ENCODE measurements at regions not wholly inside any gene's neighbourhood (a gene's known extent, or its start where the extent isn't known, plus 50 kb on each side); places are given as distances from the start of the nearest gene placed in this dataset.

DNA sequence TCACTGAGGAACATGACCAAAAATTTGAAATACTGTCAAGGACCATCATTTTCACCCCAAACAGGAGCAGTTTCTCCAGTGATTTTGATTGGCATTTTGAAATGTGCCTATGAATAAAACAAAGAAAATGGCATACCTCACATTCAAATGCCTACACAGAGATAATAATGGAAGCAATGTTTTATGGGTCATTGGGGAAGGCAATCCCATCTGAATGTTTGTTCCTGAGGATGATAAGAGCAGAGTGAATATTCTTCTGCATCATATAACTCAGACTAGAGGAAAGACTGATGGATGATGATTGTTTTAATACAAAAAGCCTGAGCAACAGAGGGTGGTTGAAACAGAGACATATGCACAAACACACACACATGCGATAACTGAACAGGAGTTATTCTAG lies 2749.9 kb downstream of the PCDH9 start:
- Histone ChIP-seq H2AFZ (ENCODE audit: control insufficient read depth, low read depth, low read length) (no peak overlapping the region), H4K20me1 (ENCODE audit: control insufficient read depth, insufficient read depth) (no peaks in the 10 kb centered on the region), H3K27ac (ENCODE audit: control insufficient read depth, insufficient read depth) (no peak overlapping the region), H3K4me2 (ENCODE audit: control insufficient read depth, insufficient read depth) (no peak overlapping the region), H3K4me1 (ENCODE audit: control insufficient read depth, insufficient read depth, low read length) (no peaks in the 10 kb centered on the region), H3K79me2 (ENCODE audit: control insufficient read depth, insufficient read depth, low read length) (no peaks in the 10 kb centered on the region), H3K27me3 (replicated peaks in 1 of 2; ENCODE audit: control insufficient read depth in 2 of 2, insufficient read depth in 2 of 2, low read length in 1 of 2) (no peaks in the 10 kb centered on the region), H3K9me3 (replicated peaks; ENCODE audit: control insufficient read depth, insufficient read depth, low read length) (no peaks in the 10 kb centered on the region), H3K36me3 (ENCODE audit: control insufficient read depth in 2 of 2, insufficient read depth in 2 of 2, low read length in 1 of 2) (no peaks in the 10 kb centered on the region), H3K4me3 (no peak overlapping the region), H3K9ac (ENCODE audit: control insufficient read depth, insufficient read depth, low read length) (no peak overlapping the region)
- 47% methylated on average over 1 of the region's 1 CpG for WGBS (ENCODE audit: insufficient coverage, insufficient replicate concordance, low lambda C conversion rate, missing lambda C conversion rate)
- ChIA-PET POLR2A (no interaction called here), RAD21 (ENCODE audit: unreplicated experiment) (no interaction called here), CTCF (interaction anchor here (1.4 kb wide), 1 partner anchor 1158 kb away, joined by 3 read pairs; no protein-coding TSS in a partner anchor), SMC1A (ENCODE audit: uncharacterized antibody, unreplicated experiment) (no interaction called here)
- BruUV-seq (replicated peaks) = no TSS peak
- in situ Hi-C loops (cut with MboI) = no loop called here
- FAIRE-seq (no peak), ATAC-seq (no peak), DNase-seq (ENCODE audit: low read depth, low spot score) (no peak)
- intact Hi-C loops (cut with micrococcal nuclease; ENCODE audit: unreplicated experiment) = no loop called here
- no peak for TF ChIP-seq IKZF2 (IDR thresholded peaks at IDR 0.05)
- TF ChIP-seq EP300 (IDR thresholded peaks at IDR 0.05; ENCODE audit: borderline replicate concordance in 1 of 2, control insufficient read depth in 1 of 2, low read depth in 2 of 2, low read length in 2 of 2) = no peak
- no peak for TF ChIP-seq NBN (IDR thresholded peaks at IDR 0.05)
- TF ChIP-seq FOS (IDR thresholded peaks at IDR 0.05; ENCODE audit: borderline replicate concordance, extremely low read depth, insufficient read length) = no peak
- TF ChIP-seq FOXK2 (IDR thresholded peaks at IDR 0.05) = no peak
- TF ChIP-seq EZH2 (IDR thresholded peaks at IDR 0.05; ENCODE audit: borderline replicate concordance, control insufficient read depth, low read depth, low read length) = no peak
- no peak for TF ChIP-seq MTA2 (IDR thresholded peaks at IDR 0.05; ENCODE audit: low read depth)
- TF ChIP-seq, protein P1, sequence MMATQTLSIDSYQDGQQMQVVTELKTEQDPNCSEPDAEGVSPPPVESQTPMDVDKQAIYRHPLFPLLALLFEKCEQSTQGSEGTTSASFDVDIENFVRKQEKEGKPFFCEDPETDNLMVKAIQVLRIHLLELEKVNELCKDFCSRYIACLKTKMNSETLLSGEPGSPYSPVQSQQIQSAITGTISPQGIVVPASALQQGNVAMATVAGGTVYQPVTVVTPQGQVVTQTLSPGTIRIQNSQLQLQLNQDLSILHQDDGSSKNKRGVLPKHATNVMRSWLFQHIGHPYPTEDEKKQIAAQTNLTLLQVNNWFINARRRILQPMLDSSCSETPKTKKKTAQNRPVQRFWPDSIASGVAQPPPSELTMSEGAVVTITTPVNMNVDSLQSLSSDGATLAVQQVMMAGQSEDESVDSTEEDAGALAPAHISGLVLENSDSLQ (IDR thresholded peaks at IDR 0.05) = no peak
- TF ChIP-seq ZNF622 (IDR thresholded peaks at IDR 0.05) = no peak
- TF ChIP-seq, protein P2, sequence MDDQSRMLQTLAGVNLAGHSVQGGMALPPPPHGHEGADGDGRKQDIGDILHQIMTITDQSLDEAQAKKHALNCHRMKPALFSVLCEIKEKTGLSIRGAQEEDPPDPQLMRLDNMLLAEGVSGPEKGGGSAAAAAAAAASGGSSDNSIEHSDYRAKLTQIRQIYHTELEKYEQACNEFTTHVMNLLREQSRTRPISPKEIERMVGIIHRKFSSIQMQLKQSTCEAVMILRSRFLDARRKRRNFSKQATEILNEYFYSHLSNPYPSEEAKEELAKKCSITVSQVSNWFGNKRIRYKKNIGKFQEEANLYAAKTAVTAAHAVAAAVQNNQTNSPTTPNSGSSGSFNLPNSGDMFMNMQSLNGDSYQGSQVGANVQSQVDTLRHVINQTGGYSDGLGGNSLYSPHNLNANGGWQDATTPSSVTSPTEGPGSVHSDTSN (IDR thresholded peaks at IDR 0.05; ENCODE audit: insufficient replicate concordance, low read depth, low read length) = no peak
- TF ChIP-seq SMARCA5 (IDR thresholded peaks at IDR 0.05) = no peak
- TF ChIP-seq MYC (IDR thresholded peaks at IDR 0.05; ENCODE audit: insufficient read depth, insufficient read length, insufficient replicate concordance, low read length, severe bottlenecking) = no peak
- TF ChIP-seq, protein P3, sequence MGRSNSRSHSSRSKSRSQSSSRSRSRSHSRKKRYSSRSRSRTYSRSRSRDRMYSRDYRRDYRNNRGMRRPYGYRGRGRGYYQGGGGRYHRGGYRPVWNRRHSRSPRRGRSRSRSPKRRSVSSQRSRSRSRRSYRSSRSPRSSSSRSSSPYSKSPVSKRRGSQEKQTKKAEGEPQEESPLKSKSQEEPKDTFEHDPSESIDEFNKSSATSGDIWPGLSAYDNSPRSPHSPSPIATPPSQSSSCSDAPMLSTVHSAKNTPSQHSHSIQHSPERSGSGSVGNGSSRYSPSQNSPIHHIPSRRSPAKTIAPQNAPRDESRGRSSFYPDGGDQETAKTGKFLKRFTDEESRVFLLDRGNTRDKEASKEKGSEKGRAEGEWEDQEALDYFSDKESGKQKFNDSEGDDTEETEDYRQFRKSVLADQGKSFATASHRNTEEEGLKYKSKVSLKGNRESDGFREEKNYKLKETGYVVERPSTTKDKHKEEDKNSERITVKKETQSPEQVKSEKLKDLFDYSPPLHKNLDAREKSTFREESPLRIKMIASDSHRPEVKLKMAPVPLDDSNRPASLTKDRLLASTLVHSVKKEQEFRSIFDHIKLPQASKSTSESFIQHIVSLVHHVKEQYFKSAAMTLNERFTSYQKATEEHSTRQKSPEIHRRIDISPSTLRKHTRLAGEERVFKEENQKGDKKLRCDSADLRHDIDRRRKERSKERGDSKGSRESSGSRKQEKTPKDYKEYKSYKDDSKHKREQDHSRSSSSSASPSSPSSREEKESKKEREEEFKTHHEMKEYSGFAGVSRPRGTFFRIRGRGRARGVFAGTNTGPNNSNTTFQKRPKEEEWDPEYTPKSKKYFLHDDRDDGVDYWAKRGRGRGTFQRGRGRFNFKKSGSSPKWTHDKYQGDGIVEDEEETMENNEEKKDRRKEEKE (IDR thresholded peaks at IDR 0.05) = no peak
- TF ChIP-seq, protein P4, sequence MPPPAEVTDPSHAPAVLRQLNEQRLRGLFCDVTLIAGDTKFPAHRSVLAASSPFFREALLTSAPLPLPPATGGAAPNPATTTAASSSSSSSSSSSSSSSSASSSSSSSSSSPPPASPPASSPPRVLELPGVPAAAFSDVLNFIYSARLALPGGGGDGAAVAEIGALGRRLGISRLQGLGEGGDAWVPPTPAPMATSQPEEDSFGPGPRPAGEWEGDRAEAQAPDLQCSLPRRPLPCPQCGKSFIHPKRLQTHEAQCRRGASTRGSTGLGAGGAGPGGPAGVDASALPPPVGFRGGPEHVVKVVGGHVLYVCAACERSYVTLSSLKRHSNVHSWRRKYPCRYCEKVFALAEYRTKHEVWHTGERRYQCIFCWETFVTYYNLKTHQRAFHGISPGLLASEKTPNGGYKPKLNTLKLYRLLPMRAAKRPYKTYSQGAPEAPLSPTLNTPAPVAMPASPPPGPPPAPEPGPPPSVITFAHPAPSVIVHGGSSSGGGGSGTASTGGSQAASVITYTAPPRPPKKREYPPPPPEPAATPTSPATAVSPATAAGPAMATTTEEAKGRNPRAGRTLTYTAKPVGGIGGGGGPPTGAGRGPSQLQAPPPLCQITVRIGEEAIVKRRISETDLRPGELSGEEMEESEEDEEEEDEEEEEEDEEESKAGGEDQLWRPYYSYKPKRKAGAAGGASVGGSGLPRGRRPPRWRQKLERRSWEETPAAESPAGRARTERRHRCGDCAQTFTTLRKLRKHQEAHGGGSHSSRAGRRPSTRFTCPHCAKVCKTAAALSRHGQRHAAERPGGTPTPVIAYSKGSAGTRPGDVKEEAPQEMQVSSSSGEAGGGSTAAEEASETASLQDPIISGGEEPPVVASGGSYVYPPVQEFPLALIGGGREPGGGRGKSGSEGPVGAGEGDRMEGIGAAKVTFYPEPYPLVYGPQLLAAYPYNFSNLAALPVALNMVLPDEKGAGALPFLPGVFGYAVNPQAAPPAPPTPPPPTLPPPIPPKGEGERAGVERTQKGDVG (CRISPR knock-in tag; IDR thresholded peaks at IDR 0.05) = no peak
- TF ChIP-seq MYB (IDR thresholded peaks at IDR 0.05; ENCODE audit: borderline replicate concordance, low read depth, low read length) = no peak
